IPS-NIHi7 (cell line): ENCODE measurements at regions not wholly inside any gene's neighbourhood (a gene's known extent, or its start where the extent isn't known, plus 50 kb on each side); places are given as distances from the start of the nearest gene placed in this dataset.
"Not testable (repeated sequence)": the region's sequence is repeated elsewhere in the genome, so short reads cannot be mapped to it uniquely, and the experiment has no call there.

Source experiments
- DNase-seq: peaks from one replicate; pipeline ENCODE4 v3.0.0; 2012; ENCODE audit warnings: mixed read lengths; ENCODE audit errors: extremely low spot score

GRCh38 chr3:8307545-8308110 lies 194.0 kb upstream of the LMCD1 start:
- DNase-seq, result no peak

- no peak for DNase-seq
These were observed 190.3 kb upstream of the LMCD1 start for GRCh38 chr3:8311321-8311720.

- DNase-seq, result no peak
These were observed 188.9 kb upstream of the LMCD1 start for GRCh38 chr3:8312685-8313084.

GRCh38 chr3:8313560-8314267 lies 187.9 kb upstream of the LMCD1 start:
- no peak for DNase-seq

- not testable (repeated sequence) for DNase-seq
These were observed 186.1 kb upstream of the LMCD1 start for GRCh38 chr3:8315526-8315925.

GRCh38 chr3:8317661-8318649 lies 183.7 kb upstream of the LMCD1 start:
- DNase-seq, result peak; percentile 21

GRCh38 chr3:8319935-8320634 lies 181.5 kb upstream of the LMCD1 start:
- peak; percentile 18 for DNase-seq

- peak; percentile 22 for DNase-seq
These were observed 180.7 kb upstream of the LMCD1 start for GRCh38 chr3:8320711-8321458.

- DNase-seq, result peak; percentile 61
These were observed 176.9 kb upstream of the LMCD1 start for GRCh38 chr3:8324747-8325146.

GRCh38 chr3:8325306-8325705 lies 176.3 kb upstream of the LMCD1 start:
- DNase-seq, result no peak

- DNase-seq, result not testable (repeated sequence)
These were observed 175.8 kb upstream of the LMCD1 start for GRCh38 chr3:8325833-8326232.

- DNase-seq, result no peak
These were observed 173.9 kb upstream of the LMCD1 start for GRCh38 chr3:8327739-8328138.

GRCh38 chr3:8328967-8329366 lies 172.7 kb upstream of the LMCD1 start:
- no peak for DNase-seq

- DNase-seq, result no peak
These were observed 172.0 kb upstream of the LMCD1 start for GRCh38 chr3:8329598-8329997.

- DNase-seq, result peak; percentile 44
These were observed 165.2 kb upstream of the LMCD1 start for GRCh38 chr3:8336456-8336855.

- DNase-seq, result no peak
These were observed 163.2 kb upstream of the LMCD1 start for GRCh38 chr3:8338424-8338823.

- DNase-seq, result no peak
These were observed 159.8 kb upstream of the LMCD1 start for GRCh38 chr3:8341821-8342247.

GRCh38 chr3:8343058-8343457 lies 158.6 kb upstream of the LMCD1 start:
- DNase-seq, result no peak

- DNase-seq, result no peak
These were observed 156.2 kb upstream of the LMCD1 start for GRCh38 chr3:8345398-8345797.

GRCh38 chr3:8348076-8348475 lies 153.5 kb upstream of the LMCD1 start:
- DNase-seq, result no peak

- no peak for DNase-seq
These were observed 149.1 kb upstream of the LMCD1 start for GRCh38 chr3:8352475-8352874.
